Right ventricle myocardium inferior (tissue), 1 donor: ENCODE measurements at regions not wholly inside any gene's neighbourhood (a gene's known extent, or its start where the extent isn't known, plus 50 kb on each side); places are given as distances from the start of the nearest gene placed in this dataset. TPM values are rescaled to one million over a fixed set of nuclear protein-coding genes. Genes with fewer than 3 reads are reported as not detected.

Source experiments
- ATAC-seq: fragments of 200-7000 bp; cut with Tn5 transposase; one replicate; pipeline ENCODE4 v1.9.1; 2020; ENCODE audit warnings: mild to moderate bottlenecking, moderate library complexity
- DNase-seq: peaks from one replicate; pipeline ENCODE4 v3.0.0; 2021; ENCODE audit errors: missing footprints
- intact Hi-C: fragments of 100-400 bp; cut with DNase I; formaldehyde crosslinking; loops from one replicate; pipeline ENCODE4 v1.11.0; 2022
- microRNA-seq: library from miRNA; unstranded; fragments of <30 nt; microRNA quantifications from one replicate; pipeline ENCODE4 v1.2.0, GENCODE V29; 2020
- donor health status: DM: no; HTN: yes; CAD: no; lungs with severe emphysema.

DNA sequence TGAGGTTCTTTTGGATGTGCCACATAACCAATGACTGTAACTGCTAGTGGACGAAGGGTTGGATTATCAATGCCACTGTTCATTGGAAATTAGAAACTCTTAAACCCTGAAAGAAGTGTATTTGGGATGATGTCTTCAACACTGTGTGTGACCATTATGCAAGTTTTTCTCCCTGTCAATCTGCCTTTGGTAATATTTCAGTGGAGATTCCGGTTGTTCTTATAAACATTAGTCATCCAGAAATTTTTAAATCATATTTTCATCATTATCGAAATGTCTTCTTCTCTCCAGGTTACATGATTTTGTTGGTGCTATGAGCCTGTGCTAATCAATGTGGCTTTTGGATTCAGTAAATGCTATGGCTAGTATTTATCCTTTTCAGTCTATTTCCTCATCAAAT lies 61.7 kb upstream of the KLF6 start:
- DNase-seq: no peak
- no peak for ATAC-seq
- intact Hi-C loops: no loop called here

- intact Hi-C loops: no loop called here
- ATAC-seq (no peak), DNase-seq (no peak)
Measured at GRCh38 chr10:3844491-3845025, 59.5 kb upstream of the KLF6 start.

DNA sequence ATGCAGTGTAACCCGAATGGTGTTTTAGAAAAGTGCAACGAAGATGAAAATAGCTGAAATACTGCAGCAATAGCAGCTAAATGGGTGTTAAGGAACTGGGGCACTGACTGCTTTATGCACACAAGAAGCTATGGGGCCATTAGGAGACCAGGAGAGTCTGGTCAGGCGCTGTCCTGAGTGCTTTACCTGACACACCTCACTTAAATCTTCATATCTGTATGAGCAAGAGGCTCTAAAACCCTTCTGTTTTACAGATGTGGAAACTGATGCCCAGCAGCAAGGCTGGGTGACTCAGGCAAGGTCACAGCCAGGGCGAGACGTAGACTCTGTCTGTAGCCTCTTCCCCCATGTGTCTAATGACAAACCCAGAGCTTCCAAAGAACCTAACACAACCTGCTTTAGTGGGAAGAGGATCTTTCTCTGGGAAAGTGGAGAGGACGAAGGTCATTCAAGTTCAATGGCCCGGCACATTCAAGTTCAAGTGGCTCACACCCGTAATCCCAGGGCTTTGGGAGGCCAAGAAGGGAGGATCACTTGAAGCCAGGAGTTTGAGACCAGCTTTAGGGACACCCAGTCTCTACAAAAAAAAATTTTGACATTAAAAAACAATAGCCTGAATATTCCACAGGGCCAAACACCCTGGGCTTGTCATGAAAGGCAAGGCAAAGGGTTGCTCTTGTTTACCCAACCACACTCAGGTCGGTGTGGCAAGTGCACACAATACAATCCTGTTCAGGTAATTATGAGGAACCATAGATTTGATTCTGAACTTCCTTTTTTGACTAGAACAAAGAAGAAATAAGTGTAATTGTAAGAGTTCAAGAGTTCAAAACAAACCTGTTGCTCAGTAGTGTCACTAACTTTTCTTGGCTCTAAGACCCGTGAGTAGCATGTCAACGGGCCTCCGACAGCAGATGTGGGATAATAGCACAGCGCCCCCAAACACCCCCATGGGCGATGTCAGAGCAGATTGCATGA lies 53.7 kb upstream of the KLF6 start:
- ATAC-seq: no peak
- DNase-seq: no peak
- intact Hi-C loops: loop anchor here (5.0 kb wide), 1 partner anchor 74 kb away; no protein-coding TSS in a partner anchor

DNA sequence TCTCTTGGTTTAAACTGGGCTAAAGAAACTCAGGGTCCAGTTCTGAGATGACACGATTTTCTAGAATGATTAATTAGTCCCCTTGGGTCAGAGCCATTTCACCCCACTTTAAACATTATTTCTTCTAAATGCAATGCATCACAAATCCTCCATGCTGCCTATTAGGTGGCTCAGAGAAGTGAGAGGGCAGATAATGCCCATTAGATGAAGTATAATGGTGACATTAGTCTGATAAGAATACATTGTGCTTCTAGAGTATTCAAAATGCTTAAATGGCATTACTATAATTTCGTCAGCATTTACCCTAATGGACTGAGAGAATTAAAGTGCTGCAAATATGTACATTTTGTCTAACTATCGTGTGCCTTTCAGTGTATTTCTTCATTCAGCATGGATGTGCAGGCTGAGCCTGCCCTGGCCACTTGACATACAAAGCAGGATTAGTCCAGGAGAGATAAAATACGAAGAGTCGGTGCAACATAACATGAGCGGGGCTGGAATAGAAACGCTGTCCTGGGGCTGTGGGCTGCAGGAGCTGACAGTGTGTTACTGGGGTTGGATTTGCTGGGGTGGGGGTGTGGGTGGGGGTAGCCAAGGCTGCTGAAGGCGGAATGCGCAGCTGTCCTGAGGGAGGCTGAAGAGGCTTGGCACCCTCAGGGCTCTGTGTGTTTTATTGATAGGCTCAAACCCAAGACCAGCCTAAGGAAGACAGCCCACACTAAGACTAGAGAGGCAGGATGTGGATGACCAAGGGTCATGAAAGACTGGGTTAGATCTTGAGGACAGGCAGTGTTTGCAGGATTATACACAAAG lies 52.8 kb upstream of the KLF6 start:
- DNase-seq: no peak
- ATAC-seq: no peak
- intact Hi-C loops: loop anchor here (5.0 kb wide), 1 partner anchor 74 kb away; no protein-coding TSS in a partner anchor

- intact Hi-C loops: loop anchor here (5.0 kb wide), 1 partner anchor 76 kb away; no protein-coding TSS in a partner anchor
- ATAC-seq (no peak), DNase-seq (no peak)
Measured at GRCh38 chr10:3836222-3836820, 51.3 kb upstream of the KLF6 start.

- DNase-seq (no peak), ATAC-seq (peak; percentile 80)
- intact Hi-C loops: loop anchor here (5.0 kb wide), 1 partner anchor 77 kb away; no protein-coding TSS in a partner anchor
Measured at GRCh38 chr10:3835770-3836169, 50.8 kb upstream of the KLF6 start.

DNA sequence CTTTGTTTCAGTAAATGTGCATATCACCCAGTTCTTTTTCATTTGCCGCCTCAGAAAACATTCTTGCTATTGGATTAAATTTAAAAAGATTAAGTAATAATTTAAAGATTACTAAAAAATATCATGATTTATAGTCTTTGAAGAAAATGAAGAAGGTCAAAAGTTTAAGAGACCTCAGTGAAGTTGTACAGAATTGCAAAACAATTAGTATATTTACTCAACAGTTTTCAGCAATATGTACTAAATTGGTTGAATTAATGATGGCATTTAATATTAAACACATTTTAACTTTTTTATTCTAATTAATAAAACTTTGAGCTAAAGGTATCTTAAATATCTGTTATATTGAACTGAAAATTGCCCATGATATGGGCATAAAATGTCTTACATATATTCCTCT lies 49.9 kb upstream of the KLF6 start:
- ATAC-seq: no peak
- intact Hi-C loops: loop anchor here (5.0 kb wide), 1 partner anchor 77 kb away; no protein-coding TSS in a partner anchor
- DNase-seq: no peak

Small RNA genes lying in the stretch of these regions (microRNA-seq; reads per million reads assigned to microRNA genes)
- gene MIR6078: not detected
